ENCODE measurements at regions not wholly inside any gene's neighbourhood (a gene's known extent, or its start where the extent isn't known, plus 50 kb on each side); places are given as distances from the start of the nearest gene placed in this dataset.

GRCh38 chr3:40627095-40627494 lies 102.3 kb downstream of the ZNF621 start:
- H3K4me2 ChIP-seq (ENCODE audit: insufficient read depth, low read length), result no peak overlapping the region
- no peak overlapping the region for H3K27ac ChIP-seq (ENCODE audit: low read depth, low read length)
- no peaks in the 10 kb centered on the region for H4K20me1 ChIP-seq (ENCODE audit: insufficient read depth, low read length)
- no peak overlapping the region for H2AFZ ChIP-seq (ENCODE audit: low read length)
- TF ChIP-seq, protein P1, sequence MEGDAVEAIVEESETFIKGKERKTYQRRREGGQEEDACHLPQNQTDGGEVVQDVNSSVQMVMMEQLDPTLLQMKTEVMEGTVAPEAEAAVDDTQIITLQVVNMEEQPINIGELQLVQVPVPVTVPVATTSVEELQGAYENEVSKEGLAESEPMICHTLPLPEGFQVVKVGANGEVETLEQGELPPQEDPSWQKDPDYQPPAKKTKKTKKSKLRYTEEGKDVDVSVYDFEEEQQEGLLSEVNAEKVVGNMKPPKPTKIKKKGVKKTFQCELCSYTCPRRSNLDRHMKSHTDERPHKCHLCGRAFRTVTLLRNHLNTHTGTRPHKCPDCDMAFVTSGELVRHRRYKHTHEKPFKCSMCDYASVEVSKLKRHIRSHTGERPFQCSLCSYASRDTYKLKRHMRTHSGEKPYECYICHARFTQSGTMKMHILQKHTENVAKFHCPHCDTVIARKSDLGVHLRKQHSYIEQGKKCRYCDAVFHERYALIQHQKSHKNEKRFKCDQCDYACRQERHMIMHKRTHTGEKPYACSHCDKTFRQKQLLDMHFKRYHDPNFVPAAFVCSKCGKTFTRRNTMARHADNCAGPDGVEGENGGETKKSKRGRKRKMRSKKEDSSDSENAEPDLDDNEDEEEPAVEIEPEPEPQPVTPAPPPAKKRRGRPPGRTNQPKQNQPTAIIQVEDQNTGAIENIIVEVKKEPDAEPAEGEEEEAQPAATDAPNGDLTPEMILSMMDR (IDR thresholded peaks at IDR 0.05; ENCODE audit: extremely low read depth, low read depth, low read length), result no peak
- no peaks in the 10 kb centered on the region for H3K27me3 ChIP-seq (ENCODE audit: insufficient read depth, low read length)
- H3K36me3 ChIP-seq (ENCODE audit: insufficient read depth, low read length), result no peaks in the 10 kb centered on the region
- no peaks in the 10 kb centered on the region for H3K4me1 ChIP-seq (ENCODE audit: insufficient read depth, low read length)
- no peak overlapping the region for H3K4me3 ChIP-seq (ENCODE audit: insufficient read depth, low read length)
- H3K79me2 ChIP-seq (ENCODE audit: insufficient read depth, low read length), result no peaks in the 10 kb centered on the region
- H3K9me3 ChIP-seq (ENCODE audit: low read depth, low read length), result no peaks in the 10 kb centered on the region
- no peak for DNase-seq (ENCODE audit: insufficient read length, low spot score, missing footprints)

GRCh38 chr3:40628984-40629383 lies 104.2 kb downstream of the ZNF621 start:
- H3K4me1 ChIP-seq (ENCODE audit: insufficient read depth, low read length), result no peaks in the 10 kb centered on the region
- H3K27ac ChIP-seq (ENCODE audit: low read depth, low read length), result no peak overlapping the region
- H3K79me2 ChIP-seq (ENCODE audit: insufficient read depth, low read length), result no peaks in the 10 kb centered on the region
- no peak for DNase-seq (ENCODE audit: insufficient read length, low spot score, missing footprints)
- H3K4me2 ChIP-seq (ENCODE audit: insufficient read depth, low read length), result no peak overlapping the region
- no peaks in the 10 kb centered on the region for H3K9me3 ChIP-seq (ENCODE audit: low read depth, low read length)
- no peak overlapping the region for H3K4me3 ChIP-seq (ENCODE audit: insufficient read depth, low read length)
- TF ChIP-seq, protein P1 (IDR thresholded peaks at IDR 0.05; ENCODE audit: extremely low read depth, low read depth, low read length), result no peak
- no peaks in the 10 kb centered on the region for H4K20me1 ChIP-seq (ENCODE audit: insufficient read depth, low read length)
- H2AFZ ChIP-seq (ENCODE audit: low read length), result no peak overlapping the region
- H3K36me3 ChIP-seq (ENCODE audit: insufficient read depth, low read length), result no peaks in the 10 kb centered on the region
- no peaks in the 10 kb centered on the region for H3K27me3 ChIP-seq (ENCODE audit: insufficient read depth, low read length)

DNA sequence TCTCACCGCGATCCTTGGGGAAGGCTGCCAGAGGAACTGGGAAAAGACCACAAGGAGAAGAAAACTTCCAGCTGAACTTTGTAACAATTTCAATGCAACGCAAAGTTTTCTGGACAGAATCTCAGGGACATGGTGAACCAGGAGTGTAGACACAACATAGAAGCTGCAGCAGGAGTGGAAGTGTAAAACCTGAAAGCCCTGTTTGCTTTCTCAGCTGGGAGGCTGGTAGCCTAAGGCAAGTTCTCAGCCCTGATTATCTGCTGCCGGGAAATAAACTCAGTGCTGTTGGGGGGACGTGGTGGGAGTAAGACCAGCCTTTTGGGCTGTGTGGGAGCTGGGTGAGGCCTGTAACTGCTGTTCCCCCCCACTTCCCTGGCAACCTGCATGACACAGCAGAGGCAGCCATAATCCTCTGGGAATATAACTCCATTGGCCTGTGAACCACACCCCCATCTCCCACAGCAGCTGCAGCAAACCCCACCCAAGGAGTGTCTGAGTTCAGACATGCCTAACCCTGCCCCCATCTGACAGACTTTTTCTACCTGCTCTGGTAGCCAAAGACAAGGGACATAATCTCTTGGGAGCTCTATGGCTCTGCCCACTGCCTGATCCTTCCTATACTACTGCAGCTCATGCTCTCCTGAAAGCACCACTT lies 106.7 kb downstream of the ZNF621 start:
- no peaks in the 10 kb centered on the region for H3K4me1 ChIP-seq (ENCODE audit: insufficient read depth, low read length)
- no peak overlapping the region for H2AFZ ChIP-seq (ENCODE audit: low read length)
- no peak for DNase-seq (ENCODE audit: insufficient read length, low spot score, missing footprints)
- no peak overlapping the region for H3K27ac ChIP-seq (ENCODE audit: low read depth, low read length)
- no peak overlapping the region for H3K4me2 ChIP-seq (ENCODE audit: insufficient read depth, low read length)
- TF ChIP-seq, protein P1 (IDR thresholded peaks at IDR 0.05; ENCODE audit: extremely low read depth, low read depth, low read length), result no peak
- no peaks in the 10 kb centered on the region for H4K20me1 ChIP-seq (ENCODE audit: insufficient read depth, low read length)
- H3K4me3 ChIP-seq (ENCODE audit: insufficient read depth, low read length), result no peak overlapping the region
- no peaks in the 10 kb centered on the region for H3K27me3 ChIP-seq (ENCODE audit: insufficient read depth, low read length)
- H3K9me3 ChIP-seq (ENCODE audit: low read depth, low read length), result no peaks in the 10 kb centered on the region
- H3K79me2 ChIP-seq (ENCODE audit: insufficient read depth, low read length), result no peaks in the 10 kb centered on the region
- no peaks in the 10 kb centered on the region for H3K36me3 ChIP-seq (ENCODE audit: insufficient read depth, low read length)

DNA sequence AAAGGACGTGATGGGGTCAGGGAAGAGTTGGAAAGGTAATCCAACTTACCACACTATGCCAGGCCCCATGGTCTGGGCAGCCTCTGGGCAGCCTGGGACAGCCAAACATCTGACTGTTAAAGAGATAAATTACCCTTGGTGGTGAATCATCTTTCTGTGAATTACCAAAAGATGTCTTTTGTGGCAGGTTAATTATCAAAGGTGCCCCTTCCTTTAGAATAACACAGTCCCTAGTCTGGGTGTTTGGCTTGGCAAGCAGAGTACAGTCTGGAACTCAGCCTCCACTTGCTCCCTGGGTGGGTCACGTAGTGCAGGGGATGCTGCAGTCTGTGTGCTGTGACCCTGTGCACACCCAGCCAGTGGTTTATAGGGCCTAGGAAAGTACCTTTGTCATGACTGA lies 113.1 kb downstream of the ZNF621 start:
- Histone ChIP-seq H3K4me3 (ENCODE audit: insufficient read depth, low read length) (no peak overlapping the region), H3K36me3 (ENCODE audit: insufficient read depth, low read length) (no peaks in the 10 kb centered on the region), H4K20me1 (ENCODE audit: insufficient read depth, low read length) (no peaks in the 10 kb centered on the region), H3K79me2 (ENCODE audit: insufficient read depth, low read length) (no peaks in the 10 kb centered on the region), H2AFZ (ENCODE audit: low read length) (no peak overlapping the region), H3K27me3 (ENCODE audit: insufficient read depth, low read length) (no peaks in the 10 kb centered on the region), H3K4me2 (ENCODE audit: insufficient read depth, low read length) (no peak overlapping the region), H3K4me1 (ENCODE audit: insufficient read depth, low read length) (no peaks in the 10 kb centered on the region), H3K9me3 (ENCODE audit: low read depth, low read length) (no peaks in the 10 kb centered on the region), H3K27ac (ENCODE audit: low read depth, low read length) (no peak overlapping the region)
- TF ChIP-seq, protein P1 (IDR thresholded peaks at IDR 0.05; ENCODE audit: extremely low read depth, low read depth, low read length), result no peak
- DNase-seq (ENCODE audit: insufficient read length, low spot score, missing footprints), result no peak
